Stimulated activated effector memory CD8-positive, alpha-beta T cell treated with anti-CD3 and anti-CD28 coated beads, Interleukin-12 subunit alpha, Interleukin-12 subunit beta, amount 100 ng/mL, for 72 hours (primary cell): ENCODE measurements at regions not wholly inside any gene's neighbourhood (a gene's known extent, or its start where the extent isn't known, plus 50 kb on each side); places are given as distances from the start of the nearest gene placed in this dataset.

ENCODE experiments used
- ATAC-seq: fragments of 150-1000 bp; cut with Tn5 transposase; 2 replicates; pipeline ENCODE4 v1.10.0; 2021
- DNase-seq, 2 donors: peaks; one replicate each; pipeline ENCODE4 v3.0.0; 2021 to 2022; ENCODE audit warnings: low spot score in 2 of 2
- H3K27ac Mint-ChIP-seq: one replicate; pipeline ENCODE4 v1.8.0; 2022; ENCODE audit warnings: mild to moderate bottlenecking, mixed read lengths
- H3K36me3 Mint-ChIP-seq: one replicate; pipeline ENCODE4 v1.8.0; 2022; ENCODE audit warnings: mild to moderate bottlenecking, mixed read lengths
- H3K4me1 Mint-ChIP-seq: one replicate; pipeline ENCODE4 v1.8.0; 2022; ENCODE audit warnings: mixed read lengths
- H3K4me3 Mint-ChIP-seq: one replicate; pipeline ENCODE4 v1.8.0; 2022; ENCODE audit warnings: mild to moderate bottlenecking, mixed read lengths
- H3K9me3 Mint-ChIP-seq: one replicate; pipeline ENCODE4 v1.8.0; 2022; ENCODE audit warnings: mixed read lengths

DNA sequence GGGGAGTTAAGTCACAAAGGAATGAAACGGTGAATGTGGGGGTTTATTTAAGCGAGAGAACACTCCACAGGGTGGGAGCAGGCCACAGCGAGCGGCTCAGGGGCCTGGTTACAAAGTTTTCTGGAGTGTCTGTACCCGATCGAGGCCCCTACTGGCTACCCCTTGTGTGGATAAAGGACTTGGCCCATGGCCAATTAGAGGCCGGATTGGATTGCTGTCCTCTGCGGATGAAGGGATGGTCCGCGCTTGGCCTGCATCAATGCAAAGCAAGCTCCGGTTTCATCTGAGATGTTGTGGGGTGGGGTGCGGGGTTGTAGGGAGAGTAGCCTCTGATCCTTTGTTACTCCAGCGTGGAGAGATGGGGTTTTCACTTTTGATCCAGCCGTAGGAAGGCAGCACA lies 1574.5 kb upstream of the TENM3 start:
- no peak for DNase-seq
- peaks cover 2% of the 10 kb centered on the region for H3K9me3 Mint-ChIP-seq
- H3K36me3 Mint-ChIP-seq = no peaks in the 10 kb centered on the region
- H3K27ac Mint-ChIP-seq = no peak overlapping the region
- ATAC-seq = no peak
- H3K4me1 Mint-ChIP-seq = no peaks in the 10 kb centered on the region
- H3K4me3 Mint-ChIP-seq = no peak overlapping the region

DNA sequence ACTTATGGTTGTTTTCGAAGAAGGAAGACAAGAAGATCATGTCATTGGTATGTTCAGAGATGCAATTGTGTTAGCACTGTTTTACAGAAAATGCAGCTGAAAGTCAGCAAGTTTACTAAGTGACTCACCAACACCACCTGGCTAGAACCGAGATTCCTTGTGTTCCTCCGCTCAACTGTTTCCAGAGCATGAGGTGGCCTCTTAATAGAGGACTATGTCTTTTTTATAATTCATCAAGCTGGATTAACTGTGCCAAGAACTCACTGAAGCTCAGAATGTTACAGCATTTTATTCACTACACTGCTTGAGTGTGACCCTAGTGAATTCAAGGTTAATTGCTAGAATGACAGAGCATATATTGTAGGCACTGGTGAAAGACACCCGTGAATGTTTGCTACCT lies 1573.5 kb upstream of the TENM3 start:
- peaks cover 5% of the 10 kb centered on the region for H3K9me3 Mint-ChIP-seq
- no peak for DNase-seq
- no peak for ATAC-seq
- H3K4me3 Mint-ChIP-seq = no peak overlapping the region
- no peak overlapping the region for H3K27ac Mint-ChIP-seq
- H3K4me1 Mint-ChIP-seq = no peaks in the 10 kb centered on the region
- no peaks in the 10 kb centered on the region for H3K36me3 Mint-ChIP-seq

DNA sequence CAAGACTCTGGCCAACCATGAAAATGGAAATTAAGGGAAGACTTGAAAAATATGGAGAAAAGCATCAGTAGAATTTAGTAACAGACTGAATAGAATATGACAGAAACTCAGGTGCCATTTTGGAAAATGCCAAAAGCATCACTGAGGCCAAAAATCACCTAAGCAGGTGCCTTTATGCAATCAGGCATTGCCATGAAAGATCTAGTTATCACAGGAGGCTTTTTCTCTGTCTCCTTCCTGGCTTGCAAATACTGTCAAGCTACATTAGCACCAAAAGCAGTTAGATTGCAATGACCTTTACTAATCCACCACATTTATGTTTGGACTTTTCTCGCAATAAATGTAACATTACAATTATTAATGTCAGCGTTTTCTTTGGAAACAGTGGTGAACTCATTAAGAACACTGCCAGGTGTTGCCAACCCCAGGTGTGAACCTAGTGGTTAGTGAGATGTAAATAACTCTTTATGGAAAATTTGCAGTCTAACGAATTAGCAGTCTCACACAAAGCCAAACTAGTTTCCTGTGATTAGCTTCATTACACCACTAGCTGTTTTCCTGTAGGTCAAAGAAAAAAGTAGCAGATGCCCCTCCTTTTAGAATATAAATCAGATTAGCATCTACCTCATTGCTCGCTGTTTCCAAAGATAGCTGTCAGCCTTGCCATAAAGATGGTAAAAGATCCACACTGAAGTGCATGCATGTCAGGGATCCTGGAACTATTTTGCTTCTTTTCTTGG lies 1568.4 kb upstream of the TENM3 start:
- no peaks in the 10 kb centered on the region for H3K4me1 Mint-ChIP-seq
- DNase-seq (no peak), ATAC-seq (no peak)
- no peak overlapping the region for H3K4me3 Mint-ChIP-seq
- peaks cover 9% of the 10 kb centered on the region for H3K9me3 Mint-ChIP-seq
- H3K27ac Mint-ChIP-seq = no peak overlapping the region
- H3K36me3 Mint-ChIP-seq = no peaks in the 10 kb centered on the region

DNA sequence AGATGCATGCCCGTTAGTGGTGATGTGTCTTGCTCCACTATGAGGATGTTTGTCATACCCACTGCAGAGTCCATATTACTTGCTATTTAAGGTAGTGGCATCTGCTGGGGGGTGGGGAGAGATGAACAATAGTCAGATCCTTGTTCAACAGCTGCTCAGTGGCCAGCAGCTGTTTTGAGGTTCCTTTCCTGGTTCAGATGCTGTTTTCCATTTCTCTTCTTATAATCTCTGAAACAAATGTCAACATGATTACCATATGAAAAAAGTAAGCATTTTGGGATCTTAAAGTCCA lies 1567.9 kb upstream of the TENM3 start:
- H3K9me3 Mint-ChIP-seq = peaks cover 9% of the 10 kb centered on the region
- DNase-seq = no peak
- no peaks in the 10 kb centered on the region for H3K4me1 Mint-ChIP-seq
- ATAC-seq = no peak
- H3K4me3 Mint-ChIP-seq = no peak overlapping the region
- H3K27ac Mint-ChIP-seq = no peak overlapping the region
- H3K36me3 Mint-ChIP-seq = no peaks in the 10 kb centered on the region

DNA sequence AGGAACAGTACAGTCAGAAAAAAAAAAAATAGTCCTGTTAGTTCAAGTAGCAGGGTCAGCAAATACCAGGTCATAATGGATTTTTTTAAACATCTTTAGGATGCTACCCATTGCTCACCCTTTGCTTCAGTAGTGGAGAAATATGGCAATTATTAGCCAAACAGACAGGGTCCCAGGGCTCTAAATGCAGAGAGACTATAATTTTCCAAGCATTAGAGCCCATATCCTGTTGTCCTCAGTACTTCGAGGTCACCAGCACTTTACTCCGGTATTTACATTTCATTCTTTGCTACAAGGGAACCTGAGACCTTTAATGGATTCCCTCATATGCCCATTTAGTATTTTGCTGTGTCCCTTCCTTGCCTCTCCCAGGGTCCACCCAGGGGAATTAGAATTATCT lies 1562.9 kb upstream of the TENM3 start:
- Mint-ChIP-seq H3K4me3 (no peak overlapping the region), H3K36me3 (no peaks in the 10 kb centered on the region), H3K4me1 (no peaks in the 10 kb centered on the region), H3K27ac (no peak overlapping the region), H3K9me3 (peaks cover 9% of the 10 kb centered on the region)
- ATAC-seq (no peak), DNase-seq (no peak)

DNA sequence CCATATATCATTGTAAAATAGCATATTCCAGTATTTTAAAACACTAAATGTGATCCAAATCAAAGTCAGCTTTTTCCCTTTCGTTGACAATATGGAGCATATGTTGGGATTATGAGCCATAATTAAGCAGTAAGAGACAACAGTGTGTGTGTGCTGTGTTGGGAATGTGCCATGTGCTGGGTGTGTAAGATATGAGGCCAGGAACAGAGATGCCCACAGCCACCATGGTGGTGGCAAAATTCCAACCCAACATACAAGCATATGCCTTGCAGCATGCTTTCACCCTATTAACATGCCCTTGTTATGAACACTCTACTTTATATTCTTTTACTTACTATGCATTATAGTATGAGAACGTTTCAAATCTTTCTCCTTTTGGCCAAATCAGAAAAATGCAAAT lies 1560.4 kb upstream of the TENM3 start:
- no peaks in the 10 kb centered on the region for H3K4me1 Mint-ChIP-seq
- H3K27ac Mint-ChIP-seq = no peak overlapping the region
- no peaks in the 10 kb centered on the region for H3K36me3 Mint-ChIP-seq
- H3K4me3 Mint-ChIP-seq = no peak overlapping the region
- ATAC-seq (no peak), DNase-seq (no peak)
- H3K9me3 Mint-ChIP-seq = peaks cover 13% of the 10 kb centered on the region

DNA sequence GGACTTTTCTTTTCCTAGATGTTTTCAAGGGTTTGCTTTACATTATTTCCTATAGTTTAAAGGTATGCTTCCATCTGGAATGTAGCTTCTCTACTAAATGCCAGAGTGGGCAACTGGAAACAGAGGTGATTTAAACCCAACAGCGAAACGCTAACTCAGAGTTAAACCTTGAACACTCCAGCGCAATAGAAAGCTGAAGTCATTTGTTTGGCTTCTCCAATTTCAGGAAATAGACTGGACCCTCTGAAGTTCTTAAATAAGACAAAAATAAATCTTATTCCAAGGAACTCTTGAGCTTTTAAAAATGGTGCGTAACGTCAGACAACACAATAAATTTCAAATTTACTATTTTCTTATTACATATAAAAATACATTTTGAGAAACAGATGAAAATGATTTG lies 1560.0 kb upstream of the TENM3 start:
- Mint-ChIP-seq H3K27ac (no peak overlapping the region), H3K4me1 (no peaks in the 10 kb centered on the region), H3K4me3 (no peak overlapping the region), H3K36me3 (no peaks in the 10 kb centered on the region), H3K9me3 (peaks cover 9% of the 10 kb centered on the region)
- ATAC-seq (no peak), DNase-seq (no peak)

DNA sequence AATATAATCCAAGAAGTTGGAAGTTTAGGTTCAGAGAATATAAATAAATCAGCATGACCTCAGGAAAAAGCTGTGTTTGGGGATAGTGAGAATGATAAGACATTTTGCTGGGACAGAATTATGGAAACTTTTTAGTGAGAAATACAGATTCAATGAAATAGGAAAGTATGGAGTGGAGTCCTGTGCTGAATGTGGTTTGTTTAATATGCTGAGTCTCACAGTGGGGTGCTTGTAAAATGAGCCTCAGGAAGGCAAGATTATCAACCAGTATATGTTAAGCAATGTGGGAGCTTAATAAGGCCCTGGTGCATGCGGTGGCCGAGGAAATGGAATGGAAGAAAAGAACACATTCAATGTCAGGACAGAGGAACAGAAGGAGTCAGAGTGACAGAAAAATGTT lies 1554.7 kb upstream of the TENM3 start:
- Mint-ChIP-seq H3K4me3 (no peak overlapping the region), H3K4me1 (no peaks in the 10 kb centered on the region), H3K27ac (no peak overlapping the region), H3K36me3 (no peaks in the 10 kb centered on the region), H3K9me3 (peaks cover 14% of the 10 kb centered on the region)
- DNase-seq (no peak), ATAC-seq (no peak)

DNA sequence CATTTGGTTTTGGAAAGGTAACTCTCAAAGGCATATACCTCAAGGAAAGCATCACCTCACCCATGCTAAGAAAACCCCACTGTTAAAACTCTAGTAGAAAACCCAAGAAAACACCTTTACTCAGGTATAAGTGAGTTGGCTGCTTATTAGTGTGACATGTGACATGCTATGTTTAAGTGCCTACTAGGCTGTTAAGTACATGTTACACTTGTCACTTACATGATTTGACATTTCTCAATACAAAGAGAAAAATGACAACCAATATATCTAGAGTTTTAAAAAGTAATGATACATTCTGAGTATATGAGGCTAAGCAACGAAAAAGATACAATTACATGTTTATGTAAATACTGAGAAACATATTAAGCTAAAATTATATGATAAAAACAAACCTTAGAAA lies 1548.3 kb upstream of the TENM3 start:
- Mint-ChIP-seq H3K36me3 (no peaks in the 10 kb centered on the region), H3K4me3 (no peak overlapping the region), H3K9me3 (peaks cover 14% of the 10 kb centered on the region), H3K27ac (no peak overlapping the region), H3K4me1 (no peaks in the 10 kb centered on the region)
- ATAC-seq (no peak), DNase-seq (no peak)

DNA sequence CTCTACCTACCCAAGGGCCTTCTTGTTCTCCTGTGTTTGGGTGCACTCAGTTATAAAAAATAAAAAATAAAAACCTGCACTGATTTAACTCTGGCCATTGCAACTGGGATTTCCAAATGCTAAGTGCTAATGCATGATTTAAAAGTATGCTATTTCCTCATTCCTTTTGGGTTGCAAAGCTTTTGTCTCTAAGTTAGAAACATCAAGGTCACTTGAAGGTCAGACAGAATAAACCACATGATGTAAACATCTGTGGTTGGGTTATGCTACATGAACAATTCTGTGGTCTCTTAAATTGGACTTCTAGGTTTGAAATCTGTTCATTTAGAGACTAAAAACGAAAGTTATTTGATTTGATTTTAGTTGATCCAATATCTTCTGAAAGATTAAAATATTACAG lies 1547.4 kb upstream of the TENM3 start:
- no peaks in the 10 kb centered on the region for H3K36me3 Mint-ChIP-seq
- H3K9me3 Mint-ChIP-seq = peaks cover 10% of the 10 kb centered on the region
- H3K4me1 Mint-ChIP-seq = no peaks in the 10 kb centered on the region
- H3K4me3 Mint-ChIP-seq = no peak overlapping the region
- DNase-seq (no peak), ATAC-seq (no peak)
- H3K27ac Mint-ChIP-seq = no peak overlapping the region

DNA sequence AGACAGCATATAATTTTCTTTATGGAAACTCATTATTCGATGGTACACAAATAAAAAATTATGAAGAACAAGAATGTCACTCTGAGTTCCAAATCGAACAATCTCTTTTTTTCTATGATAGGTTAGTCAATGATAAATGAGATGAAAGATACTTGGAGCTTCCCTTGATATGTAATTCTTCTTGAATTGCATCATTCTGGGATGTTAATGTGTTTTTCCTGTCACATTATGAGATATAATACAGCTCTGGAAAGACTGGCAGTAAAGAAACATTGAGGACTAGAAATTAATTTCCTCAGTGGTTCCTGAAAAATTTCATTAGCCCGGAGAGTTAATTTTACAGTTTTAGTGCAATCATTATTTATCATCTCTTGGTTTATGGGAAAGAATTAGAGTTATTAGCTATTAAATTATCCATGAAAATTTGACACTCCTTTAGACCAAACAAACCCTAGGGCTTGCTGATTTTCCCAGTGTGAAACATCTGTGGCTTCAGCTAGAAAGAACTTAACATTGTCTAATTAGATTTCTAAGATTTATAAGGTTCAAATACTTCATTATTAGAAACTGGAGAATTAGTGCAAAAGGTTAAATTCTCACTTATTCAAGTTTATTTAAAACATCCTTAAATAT lies 1546.6 kb upstream of the TENM3 start:
- DNase-seq (no peak), ATAC-seq (no peak)
- Mint-ChIP-seq H3K27ac (no peak overlapping the region), H3K9me3 (peaks cover 10% of the 10 kb centered on the region), H3K4me3 (no peak overlapping the region), H3K4me1 (no peaks in the 10 kb centered on the region), H3K36me3 (no peaks in the 10 kb centered on the region)

DNA sequence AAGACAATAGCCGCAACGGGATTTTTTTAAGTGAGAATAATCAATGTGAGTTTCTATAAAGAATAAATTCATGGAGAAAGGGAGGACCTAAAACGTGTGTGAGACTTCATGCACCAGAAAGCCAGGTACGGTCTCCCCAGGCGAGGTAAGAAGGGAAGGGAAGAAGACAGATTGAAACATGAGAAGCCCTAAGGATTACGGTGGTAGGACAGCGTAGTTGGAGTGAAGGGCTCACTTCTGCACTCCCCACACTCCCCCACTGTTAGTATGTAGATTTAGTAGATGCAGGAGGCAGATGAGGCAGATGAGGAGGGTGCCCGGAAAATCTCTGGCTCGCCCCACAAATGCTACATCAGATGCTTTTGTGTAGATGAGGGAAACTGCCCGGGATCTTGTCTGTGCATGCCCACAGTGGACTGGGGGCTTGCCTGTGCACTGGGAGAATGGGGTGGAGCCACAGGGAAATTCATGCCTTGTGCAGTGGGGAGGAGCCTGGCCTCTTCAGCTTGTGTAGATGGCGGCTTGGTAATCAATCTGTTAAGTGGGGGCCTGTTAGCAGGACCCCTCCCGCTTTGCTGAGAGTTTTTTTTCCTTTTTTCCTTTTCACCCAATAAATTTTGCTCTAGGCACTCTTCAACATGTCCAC lies 1544.5 kb upstream of the TENM3 start:
- ATAC-seq = no peak
- H3K36me3 Mint-ChIP-seq = no peaks in the 10 kb centered on the region
- H3K4me3 Mint-ChIP-seq = no peak overlapping the region
- no peak for DNase-seq
- no peak overlapping the region for H3K27ac Mint-ChIP-seq
- H3K4me1 Mint-ChIP-seq = no peaks in the 10 kb centered on the region
- peaks cover 6% of the 10 kb centered on the region for H3K9me3 Mint-ChIP-seq

DNA sequence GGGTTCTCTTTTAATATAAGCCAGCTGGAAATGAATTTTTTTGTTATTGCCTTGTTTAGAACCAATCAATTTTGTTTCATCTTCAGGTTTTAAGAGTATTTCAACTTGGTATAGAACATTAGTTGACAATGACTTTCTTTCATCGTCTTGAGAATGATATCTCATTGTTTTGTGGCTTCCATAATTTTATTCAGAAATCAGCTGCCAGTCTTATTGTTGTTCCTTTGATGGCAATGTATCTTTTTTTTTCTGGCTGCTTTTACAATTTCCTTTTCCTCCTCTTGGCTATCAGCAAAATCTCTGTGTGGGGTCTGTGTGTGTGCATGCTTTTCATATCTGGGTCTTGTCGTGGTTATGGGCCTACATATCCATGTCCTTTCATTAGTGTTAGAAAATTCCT lies 1536.4 kb upstream of the TENM3 start:
- no peaks in the 10 kb centered on the region for H3K4me1 Mint-ChIP-seq
- no peak for ATAC-seq
- H3K27ac Mint-ChIP-seq = no peak overlapping the region

DNA sequence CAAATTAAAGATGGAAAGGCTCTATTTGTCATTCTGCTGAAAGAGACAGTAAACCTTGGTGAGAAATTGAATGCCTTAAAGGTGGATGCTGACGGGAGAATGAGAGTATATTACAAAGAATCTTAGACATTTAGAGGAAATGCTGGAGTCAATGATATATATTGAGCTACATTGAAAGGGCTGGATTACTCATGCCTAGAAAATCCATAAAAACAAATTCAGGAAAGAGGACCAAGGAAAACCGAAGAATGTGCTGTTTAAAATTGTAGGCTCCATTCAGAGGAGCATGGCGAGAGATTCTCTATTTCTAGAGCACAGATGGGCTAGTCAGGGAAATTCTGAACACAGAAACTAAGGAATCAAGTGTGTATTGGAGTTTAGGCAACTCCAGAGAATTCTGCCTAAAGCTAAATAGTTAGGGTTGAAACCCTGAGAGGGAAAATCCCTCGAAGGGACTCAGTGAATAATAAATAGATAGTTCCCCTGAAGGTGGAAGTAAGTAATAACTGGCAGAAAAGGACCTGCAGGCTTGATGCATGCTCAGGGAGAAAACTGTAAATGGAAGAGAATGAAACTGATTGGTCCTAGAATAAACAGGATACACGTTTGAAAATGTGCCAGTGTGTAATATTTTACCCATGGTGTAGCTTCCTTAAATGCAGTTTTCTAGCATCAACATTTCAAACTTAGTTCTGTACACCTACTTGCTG lies 1532.4 kb upstream of the TENM3 start:
- H3K36me3 Mint-ChIP-seq = no peaks in the 10 kb centered on the region
- H3K9me3 Mint-ChIP-seq = peaks cover 17% of the 10 kb centered on the region
- DNase-seq (no peak), ATAC-seq (no peak)
- no peak overlapping the region for H3K27ac Mint-ChIP-seq
- H3K4me3 Mint-ChIP-seq = no peak overlapping the region
- H3K4me1 Mint-ChIP-seq = no peaks in the 10 kb centered on the region

More for the DNA sequence above, 1536.4 kb upstream of the TENM3 start:
- Mint-ChIP-seq H3K9me3 (peaks cover 12% of the 10 kb centered on the region), H3K36me3 (no peaks in the 10 kb centered on the region), H3K4me3 (no peak overlapping the region)
- no peak for DNase-seq

DNA sequence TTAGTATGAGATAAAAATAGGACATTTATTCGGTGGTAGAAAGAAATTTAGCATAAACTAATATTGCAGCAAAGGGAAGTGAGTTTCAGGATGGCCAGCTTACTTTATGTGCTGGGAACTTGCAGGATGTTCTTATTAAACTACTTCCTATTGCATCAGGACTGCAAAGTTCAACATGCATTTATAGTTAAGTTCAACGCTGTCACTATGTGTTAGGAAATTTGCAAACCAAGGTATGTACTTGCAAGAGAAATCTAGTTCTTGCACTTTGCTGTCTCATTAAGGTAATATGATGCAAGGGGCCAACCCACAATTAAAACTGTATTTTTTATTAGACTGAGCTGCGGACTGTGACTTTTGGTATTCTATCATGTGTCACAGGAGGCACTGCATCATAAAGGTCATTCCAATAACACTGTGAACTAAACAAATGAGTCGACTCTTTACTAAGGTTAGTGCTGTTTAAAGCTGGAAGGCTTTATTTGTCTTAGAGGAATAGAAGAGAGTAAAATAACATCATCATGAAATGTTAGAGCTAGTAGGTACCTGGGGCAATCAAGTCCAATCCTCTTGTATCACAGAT lies 1525.7 kb upstream of the TENM3 start:
- Mint-ChIP-seq H3K27ac (no peak overlapping the region), H3K9me3 (peaks cover 25% of the 10 kb centered on the region), H3K4me1 (no peaks in the 10 kb centered on the region), H3K4me3 (no peak overlapping the region), H3K36me3 (no peaks in the 10 kb centered on the region)
- no peak for ATAC-seq
- no peak for DNase-seq
